WERI-Rb-1 (cell line): ENCODE measurements at regions not wholly inside any gene's neighbourhood (a gene's known extent, or its start where the extent isn't known, plus 50 kb on each side); places are given as distances from the start of the nearest gene placed in this dataset.

Experiments used
- DNase-seq: peaks from one replicate; pipeline ENCODE4 v3.0.0-alpha.2; 2020
- H3K27ac ChIP-seq: fragments of 250-450 bp; sonication (Bioruptor Pico); 2 replicates; pipeline ENCODE4 v1.5.1; 2020; ENCODE audit warnings: mild to moderate bottlenecking, moderate library complexity
- H3K27me3 ChIP-seq: fragments of 250-450 bp; sonication (Bioruptor Pico); 2 replicates; pipeline ENCODE4 v1.5.1; 2021; ENCODE audit warnings: mild to moderate bottlenecking, low read depth, moderate library complexity; ENCODE audit not compliant: insufficient read depth, severe bottlenecking
- H3K36me3 ChIP-seq: fragments of 250-450 bp; sonication (Bioruptor Pico); 2 replicates; pipeline ENCODE4 v1.5.1; 2020; ENCODE audit warnings: mild to moderate bottlenecking, moderate library complexity
- H3K4me3 ChIP-seq: 2 replicates; pipeline ENCODE4 v1.5.1; 2011; ENCODE audit warnings: low read depth, mild to moderate bottlenecking, control low read depth, low read length
- H3K9me3 ChIP-seq: fragments of 250-450 bp; sonication (Bioruptor Pico); 2 replicates; pipeline ENCODE4 v1.5.1; 2021; ENCODE audit warnings: mild to moderate bottlenecking, moderate library complexity; ENCODE audit not compliant: severe bottlenecking
- TF ChIP-seq, protein P1 (sequence below): IDR thresholded peaks from 2 replicates; pipeline ENCODE4 v1.5.1; 2011; ENCODE audit warnings: low read depth, mild to moderate bottlenecking, control low read depth, inconsistent platforms, low read length

DNA sequence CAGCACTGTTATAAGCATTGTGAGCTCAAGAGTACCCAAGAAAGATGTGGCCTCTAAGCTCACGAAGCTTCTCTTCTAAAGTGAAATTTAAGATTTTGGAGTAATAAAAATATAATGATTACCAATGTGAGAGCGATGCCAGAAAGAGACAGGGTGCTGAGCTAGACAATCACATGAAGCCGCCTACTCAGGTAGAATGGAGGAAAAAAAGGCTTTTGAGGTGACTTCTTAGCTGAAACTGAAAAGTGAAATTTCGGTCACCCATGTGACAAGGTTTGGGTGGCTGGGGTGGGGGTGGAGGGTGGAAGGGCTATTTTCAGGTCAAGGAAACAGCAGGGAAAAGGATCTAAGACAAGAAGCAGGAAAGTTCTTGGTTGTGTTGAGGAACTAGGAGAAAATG is 388.2 kb upstream of the WWC1 start:
- Histone ChIP-seq H3K27ac (no peak overlapping the region), H3K27me3 (no peaks in the 10 kb centered on the region), H3K4me3 (no peak overlapping the region), H3K9me3 (no peaks in the 10 kb centered on the region), H3K36me3 (no peaks in the 10 kb centered on the region)
- TF ChIP-seq, protein P1, sequence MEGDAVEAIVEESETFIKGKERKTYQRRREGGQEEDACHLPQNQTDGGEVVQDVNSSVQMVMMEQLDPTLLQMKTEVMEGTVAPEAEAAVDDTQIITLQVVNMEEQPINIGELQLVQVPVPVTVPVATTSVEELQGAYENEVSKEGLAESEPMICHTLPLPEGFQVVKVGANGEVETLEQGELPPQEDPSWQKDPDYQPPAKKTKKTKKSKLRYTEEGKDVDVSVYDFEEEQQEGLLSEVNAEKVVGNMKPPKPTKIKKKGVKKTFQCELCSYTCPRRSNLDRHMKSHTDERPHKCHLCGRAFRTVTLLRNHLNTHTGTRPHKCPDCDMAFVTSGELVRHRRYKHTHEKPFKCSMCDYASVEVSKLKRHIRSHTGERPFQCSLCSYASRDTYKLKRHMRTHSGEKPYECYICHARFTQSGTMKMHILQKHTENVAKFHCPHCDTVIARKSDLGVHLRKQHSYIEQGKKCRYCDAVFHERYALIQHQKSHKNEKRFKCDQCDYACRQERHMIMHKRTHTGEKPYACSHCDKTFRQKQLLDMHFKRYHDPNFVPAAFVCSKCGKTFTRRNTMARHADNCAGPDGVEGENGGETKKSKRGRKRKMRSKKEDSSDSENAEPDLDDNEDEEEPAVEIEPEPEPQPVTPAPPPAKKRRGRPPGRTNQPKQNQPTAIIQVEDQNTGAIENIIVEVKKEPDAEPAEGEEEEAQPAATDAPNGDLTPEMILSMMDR: no peak
- no peak for DNase-seq

DNA sequence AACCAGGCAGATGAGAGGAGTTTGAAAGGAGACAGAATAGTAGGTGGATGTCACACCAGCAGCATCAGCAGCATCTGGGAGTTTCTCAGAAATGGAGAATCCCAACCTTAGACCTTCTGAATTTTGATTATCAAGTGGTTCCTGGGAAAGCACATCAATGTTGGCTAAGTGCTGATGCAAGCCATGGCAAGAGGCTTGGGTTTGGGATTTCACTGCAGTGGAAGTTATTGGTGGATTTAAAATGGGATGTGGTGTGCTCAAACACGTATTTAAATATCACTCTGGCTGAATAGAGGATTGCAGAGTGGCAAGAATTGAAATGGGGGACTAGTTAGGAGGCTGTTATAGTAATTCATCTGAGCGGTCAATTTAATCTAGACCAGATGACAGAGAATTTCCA is 387.8 kb upstream of the WWC1 start:
- no peak for DNase-seq
- no peaks in the 10 kb centered on the region for H3K27me3 ChIP-seq
- TF ChIP-seq, protein P1: no peak
- no peak overlapping the region for H3K27ac ChIP-seq
- H3K9me3 ChIP-seq: no peaks in the 10 kb centered on the region
- no peaks in the 10 kb centered on the region for H3K36me3 ChIP-seq
- H3K4me3 ChIP-seq: no peak overlapping the region

DNA sequence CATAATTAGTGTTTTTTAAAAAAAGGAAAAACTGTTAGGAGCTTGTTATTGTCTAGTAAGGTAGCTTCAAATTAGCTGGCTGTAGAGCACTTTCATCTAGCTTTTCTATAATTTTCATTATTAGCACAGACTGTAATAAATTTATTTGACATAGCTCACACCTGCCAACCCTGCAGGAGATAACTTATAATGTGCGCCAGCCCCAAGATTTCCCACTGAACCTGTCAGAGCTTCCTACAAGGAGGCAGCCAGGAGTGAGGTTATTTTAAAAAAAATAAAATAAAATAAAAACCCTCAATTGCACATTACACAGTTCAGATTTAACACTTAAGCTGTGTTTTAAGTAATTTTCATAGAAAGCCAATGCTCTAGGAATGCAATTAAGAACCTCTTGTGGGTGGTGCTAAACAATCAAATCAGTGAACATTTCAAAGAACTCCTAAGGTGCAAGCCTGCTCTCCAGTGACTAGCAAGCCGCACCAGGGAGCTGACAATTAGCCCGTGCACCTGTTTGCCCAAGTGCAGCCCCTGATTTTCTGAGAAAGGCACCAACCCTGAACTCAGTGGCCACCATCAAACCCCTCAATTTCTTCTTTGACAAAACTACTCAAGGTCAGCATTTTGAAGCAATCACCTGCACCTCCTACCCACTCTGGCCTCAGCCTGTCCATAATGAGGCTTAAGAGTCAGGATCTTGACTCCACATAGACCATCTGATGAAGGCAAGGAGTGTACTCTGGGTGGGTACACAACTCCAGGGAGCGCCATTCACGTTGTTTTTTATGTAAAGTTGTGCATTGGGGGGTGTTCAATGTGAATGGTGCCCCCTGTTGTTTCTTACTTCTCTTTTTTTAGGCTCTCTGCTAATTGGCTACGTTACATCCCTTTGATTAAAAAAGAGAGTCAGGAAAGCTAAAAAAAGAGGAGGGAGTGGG is 385.3 kb upstream of the WWC1 start:
- DNase-seq: no peak
- Histone ChIP-seq H3K27me3 (no peaks in the 10 kb centered on the region), H3K36me3 (no peaks in the 10 kb centered on the region), H3K27ac (no peak overlapping the region), H3K9me3 (no peaks in the 10 kb centered on the region), H3K4me3 (no peak overlapping the region)
- TF ChIP-seq, protein P1: no peak

DNA sequence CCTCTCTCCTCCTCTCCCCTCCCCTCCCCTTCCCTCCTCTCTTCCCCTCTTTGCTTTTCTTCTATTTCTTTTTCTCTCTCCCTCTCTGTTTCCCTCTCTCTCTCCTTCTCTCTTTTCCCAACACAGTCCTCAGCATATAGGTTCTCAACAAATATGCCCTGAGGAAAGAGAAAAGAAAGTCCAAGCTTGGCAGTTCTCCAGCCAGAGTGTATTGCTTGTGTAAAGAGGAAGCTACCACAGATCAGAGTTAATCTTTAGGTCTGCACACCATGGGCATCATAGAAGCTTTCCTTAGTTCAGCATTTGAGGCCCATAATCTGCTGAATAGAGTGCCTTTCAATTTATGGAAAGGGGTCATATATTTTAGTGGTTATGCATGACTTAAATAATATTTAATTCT is 382.8 kb upstream of the WWC1 start:
- no peak overlapping the region for H3K4me3 ChIP-seq
- TF ChIP-seq, protein P1: no peak
- no peak overlapping the region for H3K27ac ChIP-seq
- DNase-seq: no peak
- no peaks in the 10 kb centered on the region for H3K27me3 ChIP-seq
- H3K36me3 ChIP-seq: no peaks in the 10 kb centered on the region
- H3K9me3 ChIP-seq: no peaks in the 10 kb centered on the region

DNA sequence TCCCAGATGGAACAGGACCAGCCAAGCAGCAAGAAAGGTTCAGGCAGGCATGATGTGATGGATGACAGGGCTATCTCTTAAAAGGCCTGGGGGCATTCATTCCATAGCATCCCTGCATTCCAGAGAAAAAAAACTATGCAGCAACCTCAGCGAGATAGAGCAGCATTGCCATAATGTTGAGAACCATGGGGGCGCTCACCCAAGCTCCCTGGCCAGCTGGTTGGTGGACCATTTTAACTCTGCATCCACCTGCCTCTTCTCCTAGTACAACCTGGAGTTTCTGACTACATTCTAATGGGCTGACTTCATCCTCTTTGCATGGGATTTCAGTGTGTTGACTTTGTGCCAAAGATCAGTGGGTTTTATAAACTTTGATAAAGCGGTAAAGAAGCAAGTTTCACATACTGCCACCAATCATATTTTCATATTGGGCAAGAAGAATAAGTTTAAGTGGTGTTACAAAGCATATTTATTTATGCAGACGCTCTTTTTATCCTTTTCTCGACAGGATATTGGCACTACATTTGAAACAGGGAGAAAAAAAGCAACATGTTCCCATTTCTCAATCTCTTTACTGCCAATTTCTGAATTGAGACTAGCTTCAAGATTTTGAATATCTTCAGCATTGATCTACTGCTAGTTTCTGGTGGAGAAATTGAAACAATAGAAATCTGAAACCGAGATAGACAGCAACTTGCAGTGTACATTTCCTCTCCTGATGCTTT is 378.3 kb upstream of the WWC1 start:
- TF ChIP-seq, protein P1: no peak
- no peaks in the 10 kb centered on the region for H3K36me3 ChIP-seq
- H3K4me3 ChIP-seq: no peak overlapping the region
- no peaks in the 10 kb centered on the region for H3K27me3 ChIP-seq
- no peaks in the 10 kb centered on the region for H3K9me3 ChIP-seq
- no peak for DNase-seq
- H3K27ac ChIP-seq: no peak overlapping the region
